ENCODE measurements at regions not wholly inside any gene's neighbourhood (a gene's known extent, or its start where the extent isn't known, plus 50 kb on each side); places are given as distances from the start of the nearest gene placed in this dataset.

- no peak for DNase-seq (ENCODE audit: low spot score)
- no peaks in the 10 kb centered on the region for H3K36me3 Mint-ChIP-seq (ENCODE audit: low read depth)
- H3K4me1 Mint-ChIP-seq (ENCODE audit: low read depth) = no peaks in the 10 kb centered on the region
- H3K4me3 Mint-ChIP-seq = no peak overlapping the region
- peaks cover 62% of the 10 kb centered on the region for H3K9me3 Mint-ChIP-seq
- H3K27ac Mint-ChIP-seq = no peak overlapping the region
- no peaks in the 10 kb centered on the region for H3K27me3 Mint-ChIP-seq (ENCODE audit: low read depth)
Measured at GRCh38 chr14:28468191-28469151, 298.1 kb upstream of the FOXG1 start.

- Mint-ChIP-seq H3K27ac (no peak overlapping the region), H3K9me3 (peaks cover 35% of the 10 kb centered on the region), H3K27me3 (ENCODE audit: low read depth) (no peaks in the 10 kb centered on the region), H3K4me3 (no peak overlapping the region), H3K4me1 (ENCODE audit: low read depth) (no peaks in the 10 kb centered on the region), H3K36me3 (ENCODE audit: low read depth) (no peaks in the 10 kb centered on the region)
- no peak for DNase-seq (ENCODE audit: low spot score)
Measured at GRCh38 chr14:28482251-28483040, 284.1 kb upstream of the FOXG1 start.

- H3K9me3 Mint-ChIP-seq = peaks cover 45% of the 10 kb centered on the region
- no peak for DNase-seq (ENCODE audit: low spot score)
- no peak overlapping the region for H3K27ac Mint-ChIP-seq
- H3K27me3 Mint-ChIP-seq (ENCODE audit: low read depth) = no peaks in the 10 kb centered on the region
- no peaks in the 10 kb centered on the region for H3K4me1 Mint-ChIP-seq (ENCODE audit: low read depth)
- no peak overlapping the region for H3K4me3 Mint-ChIP-seq
- no peaks in the 10 kb centered on the region for H3K36me3 Mint-ChIP-seq (ENCODE audit: low read depth)
Measured at GRCh38 chr14:28483506-28483905, 283.1 kb upstream of the FOXG1 start.

- Mint-ChIP-seq H3K9me3 (peaks cover 53% of the 10 kb centered on the region), H3K27ac (no peak overlapping the region), H3K4me3 (no peak overlapping the region)
Measured at GRCh38 chr14:28488684-28489083, 277.9 kb upstream of the FOXG1 start.

GRCh38 chr14:28493516-28493915 is 273.1 kb upstream of the FOXG1 start:
- no peaks in the 10 kb centered on the region for H3K27me3 Mint-ChIP-seq (ENCODE audit: low read depth)
- no peaks in the 10 kb centered on the region for H3K4me1 Mint-ChIP-seq (ENCODE audit: low read depth)
- H3K4me3 Mint-ChIP-seq = no peak overlapping the region
- H3K27ac Mint-ChIP-seq = no peak overlapping the region
- no peak for DNase-seq (ENCODE audit: low spot score)
- peaks cover 53% of the 10 kb centered on the region for H3K9me3 Mint-ChIP-seq
- H3K36me3 Mint-ChIP-seq (ENCODE audit: low read depth) = no peaks in the 10 kb centered on the region

More at GRCh38 chr14:28488684-28489083, 277.9 kb upstream of the FOXG1 start:
- no peaks in the 10 kb centered on the region for H3K4me1 Mint-ChIP-seq (ENCODE audit: low read depth)
- DNase-seq (ENCODE audit: low spot score) = no peak
- H3K36me3 Mint-ChIP-seq (ENCODE audit: low read depth) = no peaks in the 10 kb centered on the region
- no peaks in the 10 kb centered on the region for H3K27me3 Mint-ChIP-seq (ENCODE audit: low read depth)

GRCh38 chr14:28494196-28494595 is 272.4 kb upstream of the FOXG1 start:
- no peaks in the 10 kb centered on the region for H3K4me1 Mint-ChIP-seq (ENCODE audit: low read depth)
- peaks cover 48% of the 10 kb centered on the region for H3K9me3 Mint-ChIP-seq
- H3K36me3 Mint-ChIP-seq (ENCODE audit: low read depth) = no peaks in the 10 kb centered on the region
- no peak for DNase-seq (ENCODE audit: low spot score)
- H3K27ac Mint-ChIP-seq = no peak overlapping the region
- no peak overlapping the region for H3K4me3 Mint-ChIP-seq
- H3K27me3 Mint-ChIP-seq (ENCODE audit: low read depth) = no peaks in the 10 kb centered on the region

- Mint-ChIP-seq H3K9me3 (peaks cover 49% of the 10 kb centered on the region), H3K36me3 (ENCODE audit: low read depth) (no peaks in the 10 kb centered on the region), H3K27me3 (ENCODE audit: low read depth) (no peaks in the 10 kb centered on the region), H3K4me1 (ENCODE audit: low read depth) (no peaks in the 10 kb centered on the region), H3K27ac (no peak overlapping the region), H3K4me3 (no peak overlapping the region)
- no peak for DNase-seq (ENCODE audit: low spot score)
Measured at GRCh38 chr14:28496364-28496763, 270.2 kb upstream of the FOXG1 start.

GRCh38 chr14:28502517-28502916 is 264.1 kb upstream of the FOXG1 start:
- Mint-ChIP-seq H3K27ac (no peak overlapping the region), H3K4me1 (ENCODE audit: low read depth) (no peaks in the 10 kb centered on the region), H3K9me3 (peaks cover 46% of the 10 kb centered on the region), H3K4me3 (no peak overlapping the region), H3K36me3 (ENCODE audit: low read depth) (no peaks in the 10 kb centered on the region), H3K27me3 (ENCODE audit: low read depth) (no peaks in the 10 kb centered on the region)
- no peak for DNase-seq (ENCODE audit: low spot score)

GRCh38 chr14:28515571-28515970 is 251.0 kb upstream of the FOXG1 start:
- no peaks in the 10 kb centered on the region for H3K4me1 Mint-ChIP-seq (ENCODE audit: low read depth)
- no peak overlapping the region for H3K4me3 Mint-ChIP-seq
- no peaks in the 10 kb centered on the region for H3K27me3 Mint-ChIP-seq (ENCODE audit: low read depth)
- H3K27ac Mint-ChIP-seq = no peak overlapping the region
- peaks cover 41% of the 10 kb centered on the region for H3K9me3 Mint-ChIP-seq
- no peaks in the 10 kb centered on the region for H3K36me3 Mint-ChIP-seq (ENCODE audit: low read depth)
- no peak for DNase-seq (ENCODE audit: low spot score)

GRCh38 chr14:28536889-28537288 is 229.7 kb upstream of the FOXG1 start:
- Mint-ChIP-seq H3K9me3 (peaks cover 79% of the 10 kb centered on the region), H3K36me3 (ENCODE audit: low read depth) (no peaks in the 10 kb centered on the region), H3K27ac (no peak overlapping the region), H3K4me1 (ENCODE audit: low read depth) (no peaks in the 10 kb centered on the region), H3K27me3 (ENCODE audit: low read depth) (no peaks in the 10 kb centered on the region), H3K4me3 (no peak overlapping the region)
- DNase-seq (ENCODE audit: low spot score) = no peak

- Mint-ChIP-seq H3K27me3 (ENCODE audit: low read depth) (no peaks in the 10 kb centered on the region), H3K9me3 (peaks cover 45% of the 10 kb centered on the region), H3K4me3 (no peak overlapping the region), H3K27ac (no peak overlapping the region), H3K4me1 (ENCODE audit: low read depth) (no peaks in the 10 kb centered on the region), H3K36me3 (ENCODE audit: low read depth) (no peaks in the 10 kb centered on the region)
- no peak for DNase-seq (ENCODE audit: low spot score)
Measured at GRCh38 chr14:28542040-28542439, 224.5 kb upstream of the FOXG1 start.

GRCh38 chr14:28565345-28565744 is 201.2 kb upstream of the FOXG1 start:
- Mint-ChIP-seq H3K4me1 (ENCODE audit: low read depth) (no peaks in the 10 kb centered on the region), H3K9me3 (peaks cover 73% of the 10 kb centered on the region), H3K27ac (no peak overlapping the region), H3K27me3 (ENCODE audit: low read depth) (no peaks in the 10 kb centered on the region), H3K4me3 (no peak overlapping the region), H3K36me3 (ENCODE audit: low read depth) (no peaks in the 10 kb centered on the region)
- DNase-seq (ENCODE audit: low spot score) = no peak

GRCh38 chr14:28570391-28570790 is 196.2 kb upstream of the FOXG1 start:
- no peak overlapping the region for H3K4me3 Mint-ChIP-seq
- no peaks in the 10 kb centered on the region for H3K36me3 Mint-ChIP-seq (ENCODE audit: low read depth)
- H3K27ac Mint-ChIP-seq = no peak overlapping the region
- peaks cover 61% of the 10 kb centered on the region for H3K9me3 Mint-ChIP-seq
- H3K4me1 Mint-ChIP-seq (ENCODE audit: low read depth) = no peaks in the 10 kb centered on the region
- no peak for DNase-seq (ENCODE audit: low spot score)
- H3K27me3 Mint-ChIP-seq (ENCODE audit: low read depth) = no peaks in the 10 kb centered on the region

- no peaks in the 10 kb centered on the region for H3K4me1 Mint-ChIP-seq (ENCODE audit: low read depth)
- no peak for DNase-seq (ENCODE audit: low spot score)
- no peak overlapping the region for H3K27ac Mint-ChIP-seq
Measured at GRCh38 chr14:28571636-28572035, 195.0 kb upstream of the FOXG1 start.

More at GRCh38 chr14:28571636-28572035, 195.0 kb upstream of the FOXG1 start:
- H3K9me3 Mint-ChIP-seq = peaks cover 53% of the 10 kb centered on the region
- H3K36me3 Mint-ChIP-seq (ENCODE audit: low read depth) = no peaks in the 10 kb centered on the region
- H3K4me3 Mint-ChIP-seq = no peak overlapping the region
- no peaks in the 10 kb centered on the region for H3K27me3 Mint-ChIP-seq (ENCODE audit: low read depth)
